HEK293 (cell line): ENCODE measurements at regions not wholly inside any gene's neighbourhood (a gene's known extent, or its start where the extent isn't known, plus 50 kb on each side); places are given as distances from the start of the nearest gene placed in this dataset.

Experiments
- CTCF ChIA-PET: fragments of 350-600 bp; formaldehyde crosslinking; extraction: SDS; loops from one replicate; lab custom pipeline; 2021; ENCODE audit warnings: antibody characterized with exemption; lab: Yijun Ruan, JAX
- POLR2A ChIA-PET: fragments of 300-600 bp; formaldehyde crosslinking; extraction: SDS; loops from one replicate; lab custom pipeline; 2020; ENCODE audit warnings: antibody characterized with exemption, inconsistent platforms; lab: Yijun Ruan, JAX
- H3K27ac ChIP-seq: fragments of 200-500 bp; sonication (Bioruptor generic); 2 replicates; pipeline ENCODE4 v1.5.1; 2014; ENCODE audit warnings: low read depth, low read length, control low read depth, inconsistent platforms; ENCODE audit errors: extremely low read depth
- H3K36me3 ChIP-seq, 2 experiments: fragments of 200-500 bp in 1 of 2; sonication (Bioruptor generic) in 1 of 2; 1 replicate in 1 of 2; 2 replicates in 1 of 2; pipeline ENCODE4 v1.5.1; 2014 to 2017; ENCODE audit warnings: inconsistent platforms in 2 of 2, low read length in 2 of 2; ENCODE audit not compliant: control insufficient read depth in 2 of 2, insufficient read depth in 1 of 2
- H3K4me1 ChIP-seq: fragments of 200-500 bp; sonication (Bioruptor generic); 2 replicates; pipeline ENCODE4 v1.5.1; 2014; ENCODE audit warnings: mild to moderate bottlenecking, low read length, inconsistent platforms; ENCODE audit not compliant: control insufficient read depth, insufficient read depth
- H3K4me3 ChIP-seq: 2 replicates; pipeline ENCODE4 v1.5.1; 2011; ENCODE audit warnings: low read depth, mild to moderate bottlenecking, control low read depth, low read length, moderate library complexity
- H3K9me3 ChIP-seq: fragments of 200-500 bp; sonication (Bioruptor generic); 2 replicates; pipeline ENCODE4 v1.5.1; 2014; ENCODE audit warnings: low read depth, low read length, inconsistent platforms; ENCODE audit not compliant: control insufficient read depth, insufficient read depth
- EGR2 ChIP-seq: fragments of 450-650 bp; formaldehyde crosslinking; IDR thresholded peaks from 2 replicates; pipeline ENCODE4 v1.5.1; 2016; ENCODE audit warnings: low read depth, missing biosample characterization, missing genetic modification characterization
- GFI1B ChIP-seq: fragments of 450-650 bp; formaldehyde crosslinking; IDR thresholded peaks from 2 replicates; pipeline ENCODE4 v1.5.1; 2016; ENCODE audit warnings: missing biosample characterization, missing genetic modification characterization
- GLI4 ChIP-seq: fragments of 450-650 bp; formaldehyde crosslinking; IDR thresholded peaks from 2 replicates; pipeline ENCODE4 v1.5.1; 2016; ENCODE audit warnings: missing biosample characterization, missing genetic modification characterization
- ZBTB20 ChIP-seq: fragments of 450-650 bp; formaldehyde crosslinking; IDR thresholded peaks from 2 replicates; pipeline ENCODE4 v1.5.1; 2016; ENCODE audit warnings: missing biosample characterization, missing genetic modification characterization
- ZBTB21 ChIP-seq: fragments of 450-650 bp; formaldehyde crosslinking; IDR thresholded peaks from 2 replicates; pipeline ENCODE4 v1.5.1; 2017; ENCODE audit warnings: missing biosample characterization, missing genetic modification characterization
- ZBTB8A ChIP-seq: fragments of 450-650 bp; formaldehyde crosslinking; IDR thresholded peaks from 2 replicates; pipeline ENCODE4 v1.5.1; 2016; ENCODE audit warnings: missing biosample characterization, missing genetic modification characterization
- ZNF16 ChIP-seq: fragments of 450-650 bp; formaldehyde crosslinking; IDR thresholded peaks from 2 replicates; pipeline ENCODE4 v1.5.1; 2016; ENCODE audit warnings: low read depth, missing biosample characterization, missing genetic modification characterization
- ZNF174 ChIP-seq: fragments of 450-650 bp; formaldehyde crosslinking; IDR thresholded peaks from 2 replicates; pipeline ENCODE4 v1.5.0; 2017; ENCODE audit warnings: missing biosample characterization, mild to moderate bottlenecking, missing genetic modification characterization
- ZNF24 ChIP-seq: fragments of 450-650 bp; formaldehyde crosslinking; IDR thresholded peaks from 2 replicates; pipeline ENCODE4 v1.5.1; 2016; ENCODE audit warnings: missing biosample characterization, missing genetic modification characterization
- ZNF311 ChIP-seq: fragments of 450-650 bp; formaldehyde crosslinking; IDR thresholded peaks from 2 replicates; pipeline ENCODE4 v1.5.1; 2017; ENCODE audit warnings: missing biosample characterization, missing genetic modification characterization, borderline replicate concordance
- ZNF521 ChIP-seq: fragments of 450-650 bp; formaldehyde crosslinking; IDR thresholded peaks from 2 replicates; pipeline ENCODE4 v1.5.1; 2017; ENCODE audit warnings: missing biosample characterization, mild to moderate bottlenecking, missing genetic modification characterization
- ZNF529 ChIP-seq: fragments of 450-650 bp; formaldehyde crosslinking; IDR thresholded peaks from 2 replicates; pipeline ENCODE4 v1.5.1; 2017; ENCODE audit warnings: missing genetic modification characterization, missing biosample characterization; ENCODE audit not compliant: insufficient replicate concordance
- ZNF596 ChIP-seq: fragments of 450-650 bp; IDR thresholded peaks from 2 replicates; pipeline ENCODE4 v1.5.0; 2018; ENCODE audit warnings: missing biosample characterization, mild to moderate bottlenecking, missing genetic modification characterization, moderate library complexity
- ZNF621 ChIP-seq: fragments of 450-650 bp; formaldehyde crosslinking; IDR thresholded peaks from 2 replicates; pipeline ENCODE4 v1.5.1; 2017; ENCODE audit warnings: missing biosample characterization, missing genetic modification characterization
- ZNF623 ChIP-seq: fragments of 450-650 bp; formaldehyde crosslinking; IDR thresholded peaks from 2 replicates; pipeline ENCODE4 v1.5.1; 2016; ENCODE audit warnings: missing biosample characterization, missing genetic modification characterization
- ZNF664 ChIP-seq: fragments of 450-650 bp; formaldehyde crosslinking; IDR thresholded peaks from 2 replicates; pipeline ENCODE4 v1.5.1; 2016; ENCODE audit warnings: missing biosample characterization, missing genetic modification characterization
- ZNF777 ChIP-seq: fragments of 450-650 bp; formaldehyde crosslinking; IDR thresholded peaks from 2 replicates; pipeline ENCODE4 v1.5.1; 2017; ENCODE audit warnings: missing biosample characterization, missing genetic modification characterization, borderline replicate concordance
- ZSCAN16 ChIP-seq: fragments of 450-650 bp; formaldehyde crosslinking; IDR thresholded peaks from 2 replicates; pipeline ENCODE4 v1.5.1; 2016; ENCODE audit warnings: missing biosample characterization, missing genetic modification characterization
- ZSCAN30 ChIP-seq: fragments of 450-650 bp; IDR thresholded peaks from 2 replicates; pipeline ENCODE4 v1.5.1; 2018; ENCODE audit warnings: missing biosample characterization, mild to moderate bottlenecking, missing genetic modification characterization, moderate library complexity
- TF ChIP-seq, protein P1 (sequence below): fragments of 450-650 bp; formaldehyde crosslinking; IDR thresholded peaks from 2 replicates; pipeline ENCODE4 v1.5.1; 2016; ENCODE audit warnings: missing biosample characterization, missing genetic modification characterization
- TF ChIP-seq, protein P2 (sequence below): fragments of 450-650 bp; formaldehyde crosslinking; IDR thresholded peaks from 2 replicates; pipeline ENCODE4 v1.5.1; 2016; ENCODE audit warnings: missing biosample characterization, missing genetic modification characterization
- TF ChIP-seq, protein P3 (sequence below): fragments of 450-650 bp; formaldehyde crosslinking; IDR thresholded peaks from 2 replicates; pipeline ENCODE4 v1.5.1; 2016; ENCODE audit warnings: missing biosample characterization, missing genetic modification characterization
- TF ChIP-seq, protein P4 (sequence below): fragments of 450-650 bp; formaldehyde crosslinking; IDR thresholded peaks from 2 replicates; pipeline ENCODE4 v1.5.1; 2016; ENCODE audit warnings: missing biosample characterization, missing genetic modification characterization

DNA sequence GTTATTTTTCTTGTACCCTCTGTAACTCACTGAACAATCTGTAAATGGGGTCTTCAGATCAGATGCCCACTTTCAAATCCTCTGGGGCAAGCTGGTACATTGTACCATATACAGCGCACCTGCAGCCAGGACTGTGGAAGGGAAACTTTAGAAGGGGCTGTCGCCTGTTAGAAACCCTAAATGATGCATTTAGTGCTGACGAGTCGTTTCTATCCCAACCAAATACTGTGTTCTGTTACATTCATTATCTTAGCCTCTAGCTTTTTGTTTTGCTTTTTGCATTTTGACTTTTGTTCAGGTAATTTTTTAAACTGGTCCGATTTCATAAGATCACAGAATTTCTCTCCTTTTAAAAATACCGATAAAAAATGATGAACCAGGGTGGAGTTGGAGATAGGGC lies 66.4 kb upstream of the AGA start:
- Histone ChIP-seq H3K36me3 (no peaks in the 10 kb centered on the region), H3K27ac (no peak overlapping the region), H3K9me3 (no peaks in the 10 kb centered on the region), H3K4me3 (no peak overlapping the region), H3K4me1 (no peaks in the 10 kb centered on the region)
- no peak for TF ChIP-seq GFI1B (tag by site-specific recombination)
- no peak for TF ChIP-seq ZNF174 (tag by site-specific recombination)
- no peak for TF ChIP-seq ZBTB21 (tag by site-specific recombination)
- ChIA-PET POLR2A (no interaction called here), CTCF (no interaction called here)

DNA sequence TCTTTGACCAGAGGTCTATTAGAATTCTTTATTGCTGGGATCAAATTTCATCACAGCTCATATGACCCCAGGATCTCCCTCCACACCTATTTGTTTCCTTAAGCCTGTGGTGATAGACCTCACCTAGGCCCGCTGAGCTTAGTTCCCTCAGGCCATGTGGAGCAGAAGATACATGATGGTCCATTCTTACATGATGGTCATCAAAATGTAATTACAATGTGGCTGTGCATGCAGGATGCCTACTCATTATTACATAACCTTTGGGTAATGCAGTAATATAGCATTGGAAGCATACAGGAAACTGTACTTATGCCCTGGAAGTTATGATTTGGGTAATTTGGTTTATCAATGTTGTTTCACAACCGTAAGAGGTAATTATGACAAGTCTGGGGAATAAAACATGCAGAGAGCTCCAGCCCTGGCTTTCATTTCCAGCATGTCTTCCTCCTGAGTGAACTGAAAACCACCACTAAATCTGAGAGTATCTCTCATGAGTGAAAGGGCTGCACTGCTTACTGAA lies 67.0 kb upstream of the AGA start:
- POLR2A ChIA-PET, result no interaction called here
- no peak overlapping the region for H3K4me3 ChIP-seq
- H3K9me3 ChIP-seq, result no peaks in the 10 kb centered on the region
- no peaks in the 10 kb centered on the region for H3K36me3 ChIP-seq
- H3K27ac ChIP-seq, result no peak overlapping the region
- H3K4me1 ChIP-seq, result no peaks in the 10 kb centered on the region
- TF ChIP-seq, protein P1, sequence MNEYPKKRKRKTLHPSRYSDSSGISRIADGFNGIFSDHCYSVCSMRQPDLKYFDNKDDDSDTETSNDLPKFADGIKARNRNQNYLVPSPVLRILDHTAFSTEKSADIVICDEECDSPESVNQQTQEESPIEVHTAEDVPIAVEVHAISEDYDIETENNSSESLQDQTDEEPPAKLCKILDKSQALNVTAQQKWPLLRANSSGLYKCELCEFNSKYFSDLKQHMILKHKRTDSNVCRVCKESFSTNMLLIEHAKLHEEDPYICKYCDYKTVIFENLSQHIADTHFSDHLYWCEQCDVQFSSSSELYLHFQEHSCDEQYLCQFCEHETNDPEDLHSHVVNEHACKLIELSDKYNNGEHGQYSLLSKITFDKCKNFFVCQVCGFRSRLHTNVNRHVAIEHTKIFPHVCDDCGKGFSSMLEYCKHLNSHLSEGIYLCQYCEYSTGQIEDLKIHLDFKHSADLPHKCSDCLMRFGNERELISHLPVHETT (tag by site-specific recombination), result no peak
- TF ChIP-seq GLI4, result no peak
- TF ChIP-seq, protein P2, sequence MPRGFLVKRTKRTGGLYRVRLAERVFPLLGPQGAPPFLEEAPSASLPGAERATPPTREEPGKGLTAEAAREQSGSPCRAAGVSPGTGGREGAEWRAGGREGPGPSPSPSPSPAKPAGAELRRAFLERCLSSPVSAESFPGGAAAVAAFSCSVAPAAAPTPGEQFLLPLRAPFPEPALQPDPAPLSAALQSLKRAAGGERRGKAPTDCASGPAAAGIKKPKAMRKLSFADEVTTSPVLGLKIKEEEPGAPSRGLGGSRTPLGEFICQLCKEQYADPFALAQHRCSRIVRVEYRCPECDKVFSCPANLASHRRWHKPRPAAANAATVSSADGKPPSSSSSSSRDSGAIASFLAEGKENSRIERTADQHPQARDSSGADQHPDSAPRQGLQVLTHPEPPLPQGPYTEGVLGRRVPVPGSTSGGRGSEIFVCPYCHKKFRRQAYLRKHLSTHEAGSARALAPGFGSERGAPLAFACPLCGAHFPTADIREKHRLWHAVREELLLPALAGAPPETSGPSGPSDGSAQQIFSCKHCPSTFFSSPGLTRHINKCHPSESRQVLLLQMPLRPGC, result no peak
- TF ChIP-seq ZSCAN30 (tag by site-specific recombination), result no peak
- no peak for TF ChIP-seq ZNF623
- no peak for TF ChIP-seq ZNF777
- no peak for TF ChIP-seq ZBTB20 (tag by site-specific recombination)
- TF ChIP-seq ZNF596 (tag by site-specific recombination), result no peak
- no peak for TF ChIP-seq ZNF16 (tag by site-specific recombination)
- TF ChIP-seq, protein P3, sequence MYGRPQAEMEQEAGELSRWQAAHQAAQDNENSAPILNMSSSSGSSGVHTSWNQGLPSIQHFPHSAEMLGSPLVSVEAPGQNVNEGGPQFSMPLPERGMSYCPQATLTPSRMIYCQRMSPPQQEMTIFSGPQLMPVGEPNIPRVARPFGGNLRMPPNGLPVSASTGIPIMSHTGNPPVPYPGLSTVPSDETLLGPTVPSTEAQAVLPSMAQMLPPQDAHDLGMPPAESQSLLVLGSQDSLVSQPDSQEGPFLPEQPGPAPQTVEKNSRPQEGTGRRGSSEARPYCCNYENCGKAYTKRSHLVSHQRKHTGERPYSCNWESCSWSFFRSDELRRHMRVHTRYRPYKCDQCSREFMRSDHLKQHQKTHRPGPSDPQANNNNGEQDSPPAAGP, result no peak
- no peak for TF ChIP-seq GFI1B (tag by site-specific recombination)
- TF ChIP-seq ZNF24, result no peak
- no peak for TF ChIP-seq EGR2 (tag by site-specific recombination)
- no peak for TF ChIP-seq ZNF529 (tag by site-specific recombination)
- no peak for TF ChIP-seq ZNF621
- CTCF ChIA-PET, result no interaction called here

DNA sequence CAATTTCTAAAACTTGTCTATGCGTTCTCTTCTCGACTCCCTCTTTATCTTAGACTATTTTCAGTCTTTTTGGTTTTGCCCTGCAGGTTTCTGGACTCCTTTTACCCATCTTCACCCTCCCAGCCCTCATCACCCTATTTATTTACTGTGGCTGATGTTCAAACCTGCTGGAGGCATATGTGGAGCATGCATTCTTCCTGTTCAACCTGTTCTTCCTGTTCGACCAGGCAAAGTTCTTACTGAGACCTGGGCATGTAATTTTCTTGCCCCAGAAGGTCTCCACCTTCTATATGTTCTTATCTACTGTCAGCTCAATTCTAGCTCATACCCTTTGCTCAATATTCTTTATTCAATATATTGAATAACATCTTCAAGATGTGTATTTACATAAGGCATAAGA lies 69.4 kb upstream of the AGA start:
- no peak for TF ChIP-seq ZNF521
- no peak for TF ChIP-seq ZNF664 (tag by site-specific recombination)
- TF ChIP-seq, protein P4, sequence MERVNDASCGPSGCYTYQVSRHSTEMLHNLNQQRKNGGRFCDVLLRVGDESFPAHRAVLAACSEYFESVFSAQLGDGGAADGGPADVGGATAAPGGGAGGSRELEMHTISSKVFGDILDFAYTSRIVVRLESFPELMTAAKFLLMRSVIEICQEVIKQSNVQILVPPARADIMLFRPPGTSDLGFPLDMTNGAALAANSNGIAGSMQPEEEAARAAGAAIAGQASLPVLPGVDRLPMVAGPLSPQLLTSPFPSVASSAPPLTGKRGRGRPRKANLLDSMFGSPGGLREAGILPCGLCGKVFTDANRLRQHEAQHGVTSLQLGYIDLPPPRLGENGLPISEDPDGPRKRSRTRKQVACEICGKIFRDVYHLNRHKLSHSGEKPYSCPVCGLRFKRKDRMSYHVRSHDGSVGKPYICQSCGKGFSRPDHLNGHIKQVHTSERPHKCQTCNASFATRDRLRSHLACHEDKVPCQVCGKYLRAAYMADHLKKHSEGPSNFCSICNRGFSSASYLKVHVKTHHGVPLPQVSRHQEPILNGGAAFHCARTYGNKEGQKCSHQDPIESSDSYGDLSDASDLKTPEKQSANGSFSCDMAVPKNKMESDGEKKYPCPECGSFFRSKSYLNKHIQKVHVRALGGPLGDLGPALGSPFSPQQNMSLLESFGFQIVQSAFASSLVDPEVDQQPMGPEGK (tag by site-specific recombination), result no peak
- TF ChIP-seq ZNF311 (tag by site-specific recombination), result no peak
- no peak for TF ChIP-seq ZSCAN16 (tag by site-specific recombination)
- TF ChIP-seq ZBTB8A, result no peak
- Histone ChIP-seq H3K4me3 (no peak overlapping the region), H3K27ac (no peak overlapping the region), H3K36me3 (no peaks in the 10 kb centered on the region), H3K4me1 (no peaks in the 10 kb centered on the region), H3K9me3 (no peaks in the 10 kb centered on the region)
- POLR2A ChIA-PET, result no interaction called here
- CTCF ChIA-PET, result no interaction called here
